NK-92 treated with Interleukin-12 subunit alpha and Interleukin-12 subunit beta, amount 100 ng/mL, for 24 hours (cell line): ENCODE measurements at regions not wholly inside any gene's neighbourhood (a gene's known extent, or its start where the extent isn't known, plus 50 kb on each side); places are given as distances from the start of the nearest gene placed in this dataset.

Source experiments
- DNase-seq: peaks from one replicate; lab custom pipeline; 2025; lab: John Stamatoyannopoulos, UW

GRCh38 chr2:9137379-9138150 lies 69.0 kb upstream of the ASAP2 start:
- DNase-seq: no peak

GRCh38 chr2:9135822-9136558 lies 70.6 kb upstream of the ASAP2 start:
- no peak for DNase-seq

DNA sequence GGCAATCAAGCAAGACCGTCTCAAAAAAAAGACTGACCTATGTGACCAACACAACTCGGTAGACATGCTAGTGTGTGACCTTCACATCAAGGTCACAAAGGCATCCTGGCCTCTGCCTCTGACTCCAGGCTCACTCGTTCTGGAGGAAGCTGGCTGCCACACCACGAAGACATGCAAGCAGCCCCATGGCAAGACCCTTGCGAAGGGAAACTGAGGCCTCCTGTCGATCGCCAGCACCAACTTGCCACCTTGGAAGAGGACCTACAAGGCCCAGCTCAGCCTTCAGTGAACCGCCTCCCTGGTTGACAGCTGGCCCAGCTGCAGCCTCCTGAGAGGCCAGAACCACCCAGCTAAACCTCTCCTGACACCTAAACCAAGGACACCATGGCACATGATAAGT lies 79.3 kb upstream of the ASAP2 start:
- DNase-seq: no peak

DNA sequence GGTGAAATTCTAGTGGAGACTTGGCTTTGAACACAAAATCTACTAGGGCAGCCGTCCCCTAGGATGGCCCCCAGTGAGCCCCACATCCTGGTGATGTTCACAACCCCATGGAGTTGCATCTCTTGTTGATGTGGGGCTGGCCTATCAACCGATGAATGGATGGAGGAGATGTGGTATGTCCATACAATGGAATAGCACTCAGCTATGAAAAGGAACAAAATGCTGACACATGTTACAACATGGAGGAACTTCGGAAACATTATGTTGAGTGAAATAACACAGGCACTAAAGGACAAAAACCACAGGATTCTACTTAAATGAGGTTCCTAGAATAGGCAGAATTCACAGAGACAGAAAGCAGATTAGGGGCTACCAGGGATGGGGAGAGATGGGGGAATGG lies 80.1 kb upstream of the ASAP2 start:
- no peak for DNase-seq

DNA sequence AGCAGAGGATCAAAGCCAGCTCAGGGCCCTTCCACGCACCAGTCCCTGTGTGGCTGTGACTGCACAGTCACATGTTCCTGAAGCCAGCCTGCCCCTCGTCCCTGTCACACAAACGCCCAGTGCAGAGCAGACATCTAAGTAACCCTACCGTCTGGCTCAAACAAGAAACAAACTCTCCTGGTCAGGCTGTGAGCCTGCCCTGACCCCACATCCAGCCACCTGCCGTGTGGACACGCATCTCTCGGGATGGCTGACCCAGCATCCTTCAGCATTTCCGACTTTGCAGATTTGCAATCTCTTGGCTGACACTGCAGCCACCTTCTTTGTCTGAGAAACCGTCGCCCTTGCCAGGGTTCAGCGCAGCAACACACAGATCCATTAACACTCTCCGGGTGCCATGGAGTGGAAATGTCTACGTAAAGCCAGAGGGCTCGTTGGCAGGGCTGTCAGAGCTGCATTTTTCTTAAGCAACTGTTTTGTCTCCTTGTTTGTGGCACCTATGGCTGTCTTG lies 82.3 kb upstream of the ASAP2 start:
- DNase-seq: no peak

- DNase-seq: no peak
Measured at GRCh38 chr2:9123069-9123468, 83.5 kb upstream of the ASAP2 start.

DNA sequence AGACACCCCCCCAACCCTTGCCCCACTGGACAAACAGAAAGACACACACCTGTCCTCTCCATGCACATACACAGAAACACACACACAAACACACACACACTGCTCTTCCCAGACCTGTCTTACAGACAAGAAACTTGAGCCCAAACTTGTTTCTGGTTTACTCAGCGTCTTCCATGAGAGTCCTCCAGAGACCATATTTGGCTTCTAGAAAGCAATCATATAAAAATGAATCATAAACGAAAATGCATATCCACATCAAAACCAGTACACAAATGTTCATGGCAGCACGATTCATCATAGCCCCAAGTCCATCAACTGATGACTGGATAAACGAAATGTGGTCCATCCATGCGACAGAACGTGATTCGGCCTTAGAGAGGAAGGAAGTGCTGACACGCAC lies 84.2 kb upstream of the ASAP2 start:
- no peak for DNase-seq

- no peak for DNase-seq
Measured at GRCh38 chr2:9118383-9118960, 88.1 kb upstream of the ASAP2 start.

- no peak for DNase-seq
Measured at GRCh38 chr2:9115229-9115628, 91.4 kb upstream of the ASAP2 start.

GRCh38 chr2:9114458-9114857 lies 92.2 kb upstream of the ASAP2 start:
- DNase-seq: no peak

DNA sequence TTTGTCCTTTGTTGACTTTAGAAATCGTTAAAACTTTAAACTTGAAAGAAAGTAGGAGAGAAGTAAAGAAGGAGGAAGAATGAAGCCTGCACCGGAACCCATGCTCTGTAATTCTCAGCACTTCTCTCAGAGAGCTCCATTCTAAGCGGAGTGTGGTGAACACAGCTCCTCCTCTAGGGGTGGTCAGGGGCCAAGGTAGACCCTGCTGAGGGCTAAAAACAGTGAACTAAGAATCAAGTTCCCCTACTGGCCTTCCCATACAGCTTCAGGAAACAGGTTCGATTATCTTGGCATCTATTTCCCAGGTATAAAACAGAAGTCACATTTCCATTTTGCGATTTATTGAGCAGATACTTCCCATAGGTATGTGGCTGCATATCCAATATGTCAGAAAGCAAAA lies 92.7 kb upstream of the ASAP2 start:
- no peak for DNase-seq

- DNase-seq: no peak
Measured at GRCh38 chr2:9113262-9113661, 93.3 kb upstream of the ASAP2 start.

DNA sequence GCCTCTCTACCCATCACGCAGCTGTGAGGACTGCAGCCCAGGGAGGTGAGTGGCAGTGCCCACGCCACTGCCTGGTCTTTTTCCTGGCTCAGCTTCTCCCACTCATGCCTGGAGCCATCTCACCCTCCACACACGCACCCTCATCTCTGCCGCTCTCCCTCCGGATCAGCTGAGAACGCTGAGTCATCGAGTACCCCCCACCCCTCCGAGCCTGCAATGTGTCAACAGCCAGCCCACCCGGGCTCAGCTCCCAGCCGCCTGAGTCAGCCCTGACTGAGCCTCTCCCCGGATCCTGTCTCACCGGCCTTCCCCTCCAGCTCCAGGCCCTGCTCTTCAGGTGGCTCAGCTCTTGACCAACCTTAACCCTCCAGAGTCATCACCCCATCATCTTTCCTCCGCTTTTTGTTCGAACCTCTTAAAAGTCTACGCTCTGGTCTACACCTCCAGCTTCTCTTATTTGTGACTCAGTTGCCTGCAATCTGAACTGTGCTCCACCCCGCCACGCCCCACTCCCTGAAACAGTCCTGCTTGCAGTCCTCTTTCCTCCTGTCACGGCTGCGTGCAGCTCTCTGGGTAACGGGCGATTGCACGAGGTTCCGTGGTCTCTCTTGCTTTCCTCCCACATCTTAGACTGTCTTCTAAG lies 94.4 kb upstream of the ASAP2 start:
- no peak for DNase-seq

DNA sequence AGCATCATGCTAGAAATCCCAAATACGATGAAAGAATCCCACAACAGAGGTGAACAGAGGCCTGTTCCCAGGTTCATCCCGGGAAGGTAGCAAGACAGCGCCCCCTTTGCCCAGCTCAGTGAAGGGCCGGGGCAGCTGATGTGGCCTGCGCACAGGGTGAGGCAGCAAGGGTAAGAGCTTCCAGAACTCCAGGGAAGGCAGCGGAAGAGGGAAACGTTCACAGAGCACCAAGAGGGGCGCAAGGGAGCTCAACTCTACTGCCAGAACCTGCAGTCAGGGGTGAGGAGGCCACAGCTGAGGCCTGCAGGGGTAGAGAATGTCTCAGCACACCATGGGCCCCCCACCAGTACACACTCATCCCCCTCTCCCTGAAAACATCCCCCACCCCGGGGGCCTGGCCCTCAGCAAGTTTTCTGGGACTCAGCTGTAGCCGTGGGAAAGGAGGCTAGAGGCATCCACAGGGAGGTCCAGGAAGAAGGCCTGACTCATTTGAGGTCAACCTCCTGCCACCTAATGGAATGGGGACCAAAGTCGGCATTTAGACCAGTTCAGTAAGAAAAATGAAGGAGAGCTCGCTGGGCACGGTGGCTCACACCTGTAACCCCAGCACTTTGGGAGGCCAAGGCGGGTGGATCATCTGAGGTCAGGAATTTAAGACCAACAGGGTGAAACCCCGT lies 95.6 kb upstream of the ASAP2 start:
- DNase-seq: no peak

DNA sequence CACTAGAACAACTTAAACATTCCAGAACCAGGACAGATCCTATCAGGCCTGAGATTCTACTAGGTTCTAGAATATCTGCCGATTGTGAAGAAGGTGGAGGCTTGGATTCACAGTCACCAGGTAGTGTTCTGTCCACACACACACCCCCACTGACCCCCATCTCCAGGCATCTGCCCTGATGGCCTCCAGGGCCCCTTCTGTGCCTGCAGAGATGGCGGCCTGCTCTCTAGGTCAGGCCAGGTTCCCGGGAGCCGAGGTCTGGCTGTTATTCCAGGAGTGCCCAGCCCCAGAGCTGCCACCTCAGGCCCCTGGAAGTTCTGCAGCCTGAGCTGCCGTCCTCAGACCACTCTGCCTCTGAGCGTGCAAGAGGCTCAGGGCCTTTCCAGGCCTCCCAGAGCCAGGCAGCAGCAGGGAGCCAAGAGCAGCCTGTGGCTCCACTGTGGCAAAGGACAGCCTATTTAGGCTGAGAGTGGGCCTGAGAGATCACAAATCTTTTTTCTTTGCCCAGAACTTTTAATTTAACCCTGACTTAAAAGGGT lies 96.2 kb upstream of the ASAP2 start:
- no peak for DNase-seq

- DNase-seq: no peak
Measured at GRCh38 chr2:9109871-9110270, 96.7 kb upstream of the ASAP2 start.

- DNase-seq: no peak
Measured at GRCh38 chr2:9108210-9108967, 98.2 kb upstream of the ASAP2 start.

DNA sequence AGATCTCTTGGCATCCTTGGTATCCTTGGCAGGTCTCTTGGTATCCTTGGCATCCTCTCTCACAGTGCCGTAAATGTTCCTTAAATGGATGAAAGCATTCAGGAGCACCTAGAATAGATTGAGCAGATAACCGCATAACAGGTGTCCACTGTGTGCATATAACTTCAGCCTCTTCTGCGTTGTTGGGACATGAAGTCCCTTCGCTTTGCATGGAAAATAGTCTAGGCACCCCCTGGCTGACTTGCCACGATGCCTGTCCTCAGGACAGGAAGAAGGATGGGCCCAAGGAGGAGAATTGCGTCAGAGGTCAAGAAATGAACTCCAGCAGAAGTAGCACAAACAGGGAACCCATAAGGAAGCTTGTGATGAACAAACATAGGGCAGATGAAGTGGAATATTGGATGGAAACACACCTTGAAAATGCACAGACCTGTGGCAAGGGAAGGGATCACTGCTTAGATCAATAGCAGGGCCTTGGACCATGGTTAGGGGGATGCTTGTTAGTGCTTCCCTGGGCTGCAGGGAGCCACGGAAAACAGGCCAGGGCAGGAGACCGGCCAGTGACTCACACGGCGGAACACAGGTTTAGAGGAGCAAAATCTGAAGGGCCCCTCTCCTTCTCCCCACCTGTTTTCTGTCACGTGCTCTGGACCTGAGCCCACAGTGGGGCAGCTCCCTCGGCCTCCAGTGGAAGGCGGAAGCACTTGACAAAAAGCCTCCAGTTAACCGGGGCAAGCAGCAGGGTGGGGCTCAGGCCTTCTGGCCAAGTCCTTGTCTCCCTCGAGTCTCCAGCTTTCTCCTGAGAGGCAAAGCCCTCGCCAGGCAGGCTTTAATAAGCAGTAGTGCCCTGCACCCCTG lies 99.2 kb upstream of the ASAP2 start:
- no peak for DNase-seq

GRCh38 chr2:9106338-9107167 lies 100.1 kb upstream of the ASAP2 start:
- DNase-seq: no peak
